ENCODE measurements at regions not wholly inside any gene's neighbourhood (a gene's known extent, or its start where the extent isn't known, plus 50 kb on each side); places are given as distances from the start of the nearest gene placed in this dataset.
"Not testable (repeated sequence)": the region's sequence is repeated elsewhere in the genome, so short reads cannot be mapped to it uniquely, and the experiment has no call there.

- Mint-ChIP-seq H3K27ac (no peak overlapping the region), H3K36me3 (ENCODE audit: insufficient read depth in 2 of 2) (no peaks in the 10 kb centered on the region), H3K27me3 (ENCODE audit: low read depth) (no peaks in the 10 kb centered on the region), H3K4me1 (ENCODE audit: low read depth) (no peaks in the 10 kb centered on the region), H3K9me3 (peaks cover 1 to 7% of the 10 kb centered on the region in 2 donors), H3K4me3 (no peak overlapping the region)
- ATAC-seq (replicated peaks in 1 of 2) (no peak), DNase-seq (no peak)
These were observed 290.7 kb upstream of the FOLH1 start for GRCh38 chr11:49499117-49499516.

DNA sequence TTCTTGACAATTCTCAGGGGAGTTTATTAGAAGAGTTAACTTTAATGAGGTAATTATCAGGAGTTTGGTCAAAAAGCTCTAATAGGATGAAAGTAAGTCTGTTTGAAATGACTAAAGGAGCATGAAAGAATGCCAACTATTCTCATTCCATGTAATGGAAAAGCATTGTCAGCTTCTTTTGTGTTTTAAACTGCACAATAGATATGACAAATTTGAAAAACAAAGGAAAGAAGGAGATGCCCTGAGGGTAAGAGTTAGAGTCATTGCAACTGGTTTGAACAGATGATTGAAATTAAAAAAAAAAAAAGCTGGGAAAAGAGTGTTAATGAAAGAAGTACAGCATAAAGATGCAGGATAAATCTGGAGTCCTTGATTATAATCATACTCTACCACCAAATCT lies 296.8 kb upstream of the FOLH1 start:
- Mint-ChIP-seq H3K4me1 (ENCODE audit: low read depth) (no peaks in the 10 kb centered on the region), H3K36me3 (ENCODE audit: insufficient read depth in 2 of 2) (no peaks in the 10 kb centered on the region), H3K9me3 (peaks cover 3 to 9% of the 10 kb centered on the region in 2 donors), H3K27me3 (ENCODE audit: low read depth) (no peaks in the 10 kb centered on the region), H3K4me3 (no peak overlapping the region), H3K27ac (no peak overlapping the region)
- ATAC-seq (replicated peaks in 1 of 2) = no peak
- no peak for DNase-seq

DNA sequence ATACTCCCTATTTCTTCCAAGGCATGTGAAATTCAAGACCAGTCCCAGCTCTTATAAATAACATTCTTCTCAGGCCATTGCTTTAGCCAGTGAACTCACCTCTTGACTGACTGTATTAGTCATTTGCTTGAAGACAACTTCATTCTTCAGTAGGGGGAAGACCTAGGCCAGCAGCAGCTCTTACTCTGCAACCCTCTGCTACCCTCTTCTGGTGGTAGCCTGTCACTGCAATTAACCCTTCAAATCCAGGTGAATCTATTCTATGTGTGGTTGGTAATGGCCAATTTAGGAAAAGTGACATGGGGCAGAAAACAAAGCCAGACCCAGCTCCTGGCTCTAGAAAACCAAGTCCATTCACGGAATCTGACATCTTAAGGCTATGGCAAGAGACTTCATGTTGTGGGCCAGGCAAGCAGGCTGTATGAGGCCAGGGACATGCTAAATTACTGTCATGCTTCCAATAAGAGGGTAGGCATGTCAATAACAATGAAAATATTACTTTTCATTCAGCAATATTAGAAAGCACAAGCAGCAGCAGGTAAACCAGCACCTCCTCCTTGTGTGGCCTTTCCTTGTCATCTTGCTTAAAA lies 317.9 kb upstream of the FOLH1 start:
- H3K36me3 Mint-ChIP-seq (ENCODE audit: insufficient read depth in 2 of 2); DNase-seq; H3K4me1 Mint-ChIP-seq (ENCODE audit: low read depth); H3K27me3 Mint-ChIP-seq (ENCODE audit: low read depth); H3K27ac Mint-ChIP-seq; H3K9me3 Mint-ChIP-seq; H3K4me3 Mint-ChIP-seq: not testable (repeated sequence)
- ATAC-seq (replicated peaks in 1 of 2) = peak; percentile 36 to 41

GRCh38 chr11:49533204-49533603 lies 324.8 kb upstream of the FOLH1 start:
- Mint-ChIP-seq H3K4me3 (no peak overlapping the region), H3K9me3 (peaks cover 5 to 11% of the 10 kb centered on the region in 2 donors), H3K4me1 (ENCODE audit: low read depth) (no peaks in the 10 kb centered on the region), H3K36me3 (ENCODE audit: insufficient read depth in 2 of 2) (no peaks in the 10 kb centered on the region), H3K27ac (no peak overlapping the region), H3K27me3 (ENCODE audit: low read depth) (no peaks in the 10 kb centered on the region)
- DNase-seq (no peak), ATAC-seq (replicated peaks in 1 of 2) (no peak)

GRCh38 chr11:49538927-49539326 lies 330.5 kb upstream of the FOLH1 start:
- not testable (repeated sequence) for H3K27me3 Mint-ChIP-seq (ENCODE audit: low read depth); H3K9me3 Mint-ChIP-seq; H3K36me3 Mint-ChIP-seq (ENCODE audit: insufficient read depth in 2 of 2); DNase-seq; H3K27ac Mint-ChIP-seq; H3K4me3 Mint-ChIP-seq; H3K4me1 Mint-ChIP-seq (ENCODE audit: low read depth); ATAC-seq (replicated peaks in 1 of 2)

DNA sequence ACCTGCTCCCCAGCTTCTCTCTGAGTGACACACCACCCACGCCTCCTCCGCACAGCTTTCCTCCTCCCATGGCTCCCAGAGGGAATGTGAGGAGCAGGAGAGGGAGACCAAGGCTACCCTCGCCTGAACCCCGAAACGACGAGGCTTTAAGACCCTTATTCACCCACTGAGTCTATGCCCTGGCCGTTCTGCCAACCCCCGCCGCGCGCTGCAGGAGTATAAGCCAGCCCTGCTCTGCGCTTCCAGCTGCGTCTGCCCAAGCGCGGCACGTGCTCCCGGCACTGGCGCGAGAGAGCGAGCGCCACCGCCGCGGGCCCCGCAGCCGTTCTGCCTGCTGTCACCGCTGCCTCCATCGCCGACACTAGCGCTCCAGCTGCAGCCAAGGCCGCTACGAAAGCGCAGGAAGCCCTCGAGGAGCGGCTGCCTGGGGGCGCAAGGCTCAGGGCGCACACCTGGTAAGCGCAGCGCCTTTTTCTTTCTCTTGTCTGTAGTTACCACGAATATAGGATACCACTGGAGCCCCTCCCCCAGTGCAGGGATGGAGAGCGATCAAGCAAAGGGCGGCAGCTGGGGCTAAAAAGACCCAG lies 350.0 kb upstream of the FOLH1 start:
- H3K4me3 Mint-ChIP-seq; H3K4me1 Mint-ChIP-seq (ENCODE audit: low read depth); H3K9me3 Mint-ChIP-seq; H3K27me3 Mint-ChIP-seq (ENCODE audit: low read depth); H3K36me3 Mint-ChIP-seq (ENCODE audit: insufficient read depth in 2 of 2); H3K27ac Mint-ChIP-seq; DNase-seq; ATAC-seq (replicated peaks in 1 of 2): not testable (repeated sequence)

- not testable (repeated sequence) for H3K9me3 Mint-ChIP-seq; H3K27me3 Mint-ChIP-seq (ENCODE audit: low read depth); ATAC-seq (replicated peaks in 1 of 2); DNase-seq; H3K4me3 Mint-ChIP-seq; H3K4me1 Mint-ChIP-seq (ENCODE audit: low read depth); H3K27ac Mint-ChIP-seq; H3K36me3 Mint-ChIP-seq (ENCODE audit: insufficient read depth in 2 of 2)
These were observed 352.2 kb upstream of the FOLH1 start for GRCh38 chr11:49560593-49560992.

- H3K4me1 Mint-ChIP-seq (ENCODE audit: low read depth); H3K36me3 Mint-ChIP-seq (ENCODE audit: insufficient read depth in 2 of 2); ATAC-seq (replicated peaks in 1 of 2); H3K9me3 Mint-ChIP-seq; H3K27ac Mint-ChIP-seq; H3K4me3 Mint-ChIP-seq; DNase-seq; H3K27me3 Mint-ChIP-seq (ENCODE audit: low read depth): not testable (repeated sequence)
These were observed 353.0 kb upstream of the FOLH1 start for GRCh38 chr11:49561240-49561880.

DNA sequence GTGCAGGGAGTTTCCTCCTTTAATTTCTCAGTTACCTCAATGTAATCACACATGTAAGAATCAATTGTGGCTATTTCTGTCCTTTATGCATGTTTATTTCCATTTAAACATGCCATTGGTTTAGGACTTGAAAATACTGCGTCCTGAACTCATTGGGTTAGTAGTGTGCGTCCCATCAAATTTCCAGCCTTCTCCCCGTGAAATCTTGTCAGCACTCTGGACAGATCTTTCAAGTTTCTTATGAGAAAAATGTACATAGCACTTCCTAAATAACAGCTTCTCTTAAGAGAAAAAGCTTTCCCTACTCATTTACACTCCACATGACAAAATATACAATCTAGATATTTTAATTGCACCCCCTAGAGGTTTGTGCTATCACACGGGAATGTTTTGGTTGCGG lies 353.9 kb upstream of the FOLH1 start:
- H3K9me3 Mint-ChIP-seq; H3K4me3 Mint-ChIP-seq; H3K4me1 Mint-ChIP-seq (ENCODE audit: low read depth); H3K27ac Mint-ChIP-seq; DNase-seq; H3K36me3 Mint-ChIP-seq (ENCODE audit: insufficient read depth in 2 of 2); H3K27me3 Mint-ChIP-seq (ENCODE audit: low read depth); ATAC-seq (replicated peaks in 1 of 2): not testable (repeated sequence)

DNA sequence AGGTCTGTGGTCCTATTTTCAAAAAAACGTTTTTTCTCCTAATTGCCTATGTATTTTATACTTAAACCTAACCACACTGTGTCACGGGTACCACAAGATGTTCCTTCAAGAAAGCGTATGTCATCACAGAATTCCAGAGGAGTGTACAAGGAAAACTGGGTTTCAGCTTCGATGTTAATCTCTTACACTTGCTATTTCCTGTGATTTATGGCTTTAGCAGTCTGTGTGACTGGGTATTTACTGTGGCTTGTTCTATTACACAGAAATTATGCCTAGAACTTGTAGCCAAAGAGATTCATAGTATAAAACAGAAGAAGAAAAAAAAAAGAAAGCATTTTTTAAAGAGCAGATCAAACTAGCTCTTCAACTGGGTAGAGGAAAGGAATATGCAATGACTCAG lies 371.1 kb upstream of the FOLH1 start:
- not testable (repeated sequence) for H3K27ac Mint-ChIP-seq; H3K4me3 Mint-ChIP-seq; H3K36me3 Mint-ChIP-seq (ENCODE audit: insufficient read depth in 2 of 2); DNase-seq; ATAC-seq (replicated peaks in 1 of 2); H3K27me3 Mint-ChIP-seq (ENCODE audit: low read depth); H3K9me3 Mint-ChIP-seq; H3K4me1 Mint-ChIP-seq (ENCODE audit: low read depth)

GRCh38 chr11:49585495-49585894 lies 366.7 kb upstream of the OR4C13 start:
- not testable (repeated sequence) for H3K4me1 Mint-ChIP-seq (ENCODE audit: low read depth); DNase-seq; H3K9me3 Mint-ChIP-seq; ATAC-seq (replicated peaks in 1 of 2); H3K27ac Mint-ChIP-seq; H3K4me3 Mint-ChIP-seq; H3K36me3 Mint-ChIP-seq (ENCODE audit: insufficient read depth in 2 of 2); H3K27me3 Mint-ChIP-seq (ENCODE audit: low read depth)

GRCh38 chr11:49608892-49609291 lies 343.3 kb upstream of the OR4C13 start:
- not testable (repeated sequence) for H3K36me3 Mint-ChIP-seq (ENCODE audit: insufficient read depth in 2 of 2); ATAC-seq (replicated peaks in 1 of 2); H3K4me1 Mint-ChIP-seq (ENCODE audit: low read depth); DNase-seq; H3K4me3 Mint-ChIP-seq; H3K9me3 Mint-ChIP-seq; H3K27me3 Mint-ChIP-seq (ENCODE audit: low read depth); H3K27ac Mint-ChIP-seq

DNA sequence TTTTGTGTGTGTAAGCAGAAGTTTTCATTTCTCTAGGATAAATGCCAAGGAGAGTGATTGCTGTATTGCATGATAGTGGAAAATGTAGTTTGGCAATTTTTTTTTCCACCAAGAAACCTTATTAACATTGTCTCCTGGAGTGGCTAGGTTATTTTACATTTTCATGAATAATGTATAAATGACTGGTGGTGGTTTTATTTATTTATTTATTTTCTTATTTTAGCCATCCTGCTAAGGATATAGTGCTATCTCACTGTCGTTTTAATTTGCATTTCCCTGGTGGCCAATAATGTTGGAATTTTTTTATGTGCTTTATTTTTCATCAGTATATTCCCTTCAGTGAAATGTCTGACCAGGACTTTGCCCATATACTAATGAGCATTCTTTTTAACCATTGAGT lies 328.3 kb upstream of the OR4C13 start:
- not testable (repeated sequence) for H3K27me3 Mint-ChIP-seq (ENCODE audit: low read depth); DNase-seq; H3K9me3 Mint-ChIP-seq; H3K36me3 Mint-ChIP-seq (ENCODE audit: insufficient read depth in 2 of 2); H3K27ac Mint-ChIP-seq; H3K4me1 Mint-ChIP-seq (ENCODE audit: low read depth); ATAC-seq (replicated peaks in 1 of 2); H3K4me3 Mint-ChIP-seq

GRCh38 chr11:49670705-49671104 lies 281.5 kb upstream of the OR4C13 start:
- not testable (repeated sequence) for DNase-seq

More at GRCh38 chr11:49670705-49671104, 281.5 kb upstream of the OR4C13 start:
- not testable (repeated sequence) for H3K4me3 Mint-ChIP-seq; H3K27ac Mint-ChIP-seq; H3K4me1 Mint-ChIP-seq (ENCODE audit: low read depth); ATAC-seq (replicated peaks in 1 of 2); H3K27me3 Mint-ChIP-seq (ENCODE audit: low read depth); H3K36me3 Mint-ChIP-seq (ENCODE audit: insufficient read depth in 2 of 2)
- H3K9me3 Mint-ChIP-seq = peaks cover 10 to 16% of the 10 kb centered on the region in 2 donors
